ENCODE measurements at regions not wholly inside any gene's neighbourhood (a gene's known extent, or its start where the extent isn't known, plus 50 kb on each side); places are given as distances from the start of the nearest gene placed in this dataset.

DNA sequence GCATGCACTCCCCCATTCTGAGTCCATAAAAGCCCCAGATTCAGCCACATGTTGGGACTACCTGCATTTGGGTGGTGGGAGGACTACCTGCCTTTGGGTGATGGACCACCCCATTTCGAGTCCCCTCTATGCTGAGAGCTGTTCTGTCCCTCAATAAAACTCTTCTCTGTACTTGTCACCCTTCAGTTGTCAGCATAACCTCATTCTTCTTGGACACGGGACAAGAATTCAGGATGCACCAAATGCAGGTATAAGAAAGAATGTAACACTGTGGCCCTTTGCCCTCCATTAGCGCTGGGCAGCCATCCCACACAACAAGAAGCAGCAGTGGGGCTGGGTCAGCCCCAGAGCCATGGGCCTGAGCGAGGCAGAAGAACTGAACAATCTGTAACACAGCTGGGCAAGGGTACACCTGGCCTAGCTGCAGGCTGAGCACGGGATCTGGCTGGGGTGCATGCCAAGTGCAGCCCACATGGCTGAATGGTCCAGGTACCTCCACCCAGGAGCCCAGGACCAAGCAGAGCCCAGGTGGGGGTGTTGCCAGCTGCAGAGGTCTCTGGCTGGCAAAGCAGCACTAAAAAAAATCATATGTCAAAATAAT is 1344.3 kb upstream of the LRRTM3 start:
- Histone ChIP-seq H3K27me3 (no peaks in the 10 kb centered on the region), H3K36me3 (no peaks in the 10 kb centered on the region), H3K9me3 (no peaks in the 10 kb centered on the region), H3K4me1 (ENCODE audit: control insufficient read depth in 1 of 2, insufficient read depth in 1 of 2, low read depth in 1 of 2, low read length in 1 of 2) (no peaks in the 10 kb centered on the region), H3K4me3 (ENCODE audit: low read depth in 1 of 2, low read length in 1 of 2) (no peak overlapping the region), H3K27ac (no peak overlapping the region)
- TF ChIP-seq, protein P1, sequence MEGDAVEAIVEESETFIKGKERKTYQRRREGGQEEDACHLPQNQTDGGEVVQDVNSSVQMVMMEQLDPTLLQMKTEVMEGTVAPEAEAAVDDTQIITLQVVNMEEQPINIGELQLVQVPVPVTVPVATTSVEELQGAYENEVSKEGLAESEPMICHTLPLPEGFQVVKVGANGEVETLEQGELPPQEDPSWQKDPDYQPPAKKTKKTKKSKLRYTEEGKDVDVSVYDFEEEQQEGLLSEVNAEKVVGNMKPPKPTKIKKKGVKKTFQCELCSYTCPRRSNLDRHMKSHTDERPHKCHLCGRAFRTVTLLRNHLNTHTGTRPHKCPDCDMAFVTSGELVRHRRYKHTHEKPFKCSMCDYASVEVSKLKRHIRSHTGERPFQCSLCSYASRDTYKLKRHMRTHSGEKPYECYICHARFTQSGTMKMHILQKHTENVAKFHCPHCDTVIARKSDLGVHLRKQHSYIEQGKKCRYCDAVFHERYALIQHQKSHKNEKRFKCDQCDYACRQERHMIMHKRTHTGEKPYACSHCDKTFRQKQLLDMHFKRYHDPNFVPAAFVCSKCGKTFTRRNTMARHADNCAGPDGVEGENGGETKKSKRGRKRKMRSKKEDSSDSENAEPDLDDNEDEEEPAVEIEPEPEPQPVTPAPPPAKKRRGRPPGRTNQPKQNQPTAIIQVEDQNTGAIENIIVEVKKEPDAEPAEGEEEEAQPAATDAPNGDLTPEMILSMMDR (IDR thresholded peaks at IDR 0.05): no peak

GRCh38 chr10:65602182-65602865 is 1323.5 kb upstream of the LRRTM3 start:
- TF ChIP-seq, protein P1 (IDR thresholded peaks at IDR 0.05): no peak
- Histone ChIP-seq H3K4me1 (ENCODE audit: control insufficient read depth in 1 of 2, insufficient read depth in 1 of 2, low read depth in 1 of 2, low read length in 1 of 2) (no peaks in the 10 kb centered on the region), H3K9me3 (no peaks in the 10 kb centered on the region), H3K4me3 (ENCODE audit: low read depth in 1 of 2, low read length in 1 of 2) (no peak overlapping the region), H3K36me3 (no peaks in the 10 kb centered on the region), H3K27me3 (no peaks in the 10 kb centered on the region), H3K27ac (no peak overlapping the region)

GRCh38 chr10:65611592-65611991 is 1314.2 kb upstream of the LRRTM3 start:
- Histone ChIP-seq H3K27me3 (no peaks in the 10 kb centered on the region), H3K36me3 (no peaks in the 10 kb centered on the region), H3K4me3 (ENCODE audit: low read depth in 1 of 2, low read length in 1 of 2) (no peak overlapping the region), H3K9me3 (no peaks in the 10 kb centered on the region), H3K4me1 (ENCODE audit: control insufficient read depth in 1 of 2, insufficient read depth in 1 of 2, low read depth in 1 of 2, low read length in 1 of 2) (no peaks in the 10 kb centered on the region), H3K27ac (no peak overlapping the region)
- TF ChIP-seq, protein P1 (IDR thresholded peaks at IDR 0.05): no peak

DNA sequence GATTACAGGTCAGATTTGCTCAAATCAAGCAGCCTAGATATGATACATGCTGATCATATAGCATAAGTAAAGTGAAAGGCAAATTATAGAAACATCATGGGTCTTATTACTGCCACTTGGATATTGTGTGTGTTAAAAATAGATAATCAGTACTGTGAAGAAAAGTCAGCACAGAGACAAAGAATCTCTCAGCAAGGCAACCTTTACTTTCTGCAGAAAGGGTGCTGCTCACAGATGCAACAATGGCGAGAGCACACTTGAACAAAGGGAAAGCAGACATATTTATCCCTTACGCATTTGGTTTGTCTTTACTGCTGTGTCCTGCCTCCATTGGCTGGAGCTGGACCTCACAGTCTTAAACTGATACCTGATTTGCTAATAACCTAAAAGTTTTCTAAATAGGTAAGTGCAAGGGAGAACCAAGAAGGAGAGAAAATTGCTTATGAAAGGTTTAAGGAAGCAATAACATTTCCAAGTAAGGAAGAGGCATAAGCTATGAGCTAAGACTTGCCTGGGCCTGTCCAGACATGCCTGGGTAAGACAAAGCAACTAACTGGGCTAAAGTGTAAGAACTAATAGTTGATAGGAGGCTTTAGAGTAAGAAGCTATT is 1310.8 kb upstream of the LRRTM3 start:
- Histone ChIP-seq H3K36me3 (no peaks in the 10 kb centered on the region), H3K27ac (no peak overlapping the region), H3K27me3 (no peaks in the 10 kb centered on the region), H3K9me3 (no peaks in the 10 kb centered on the region), H3K4me1 (ENCODE audit: control insufficient read depth in 1 of 2, insufficient read depth in 1 of 2, low read depth in 1 of 2, low read length in 1 of 2) (no peaks in the 10 kb centered on the region), H3K4me3 (ENCODE audit: low read depth in 1 of 2, low read length in 1 of 2) (no peak overlapping the region)
- TF ChIP-seq, protein P1 (IDR thresholded peaks at IDR 0.05): no peak

DNA sequence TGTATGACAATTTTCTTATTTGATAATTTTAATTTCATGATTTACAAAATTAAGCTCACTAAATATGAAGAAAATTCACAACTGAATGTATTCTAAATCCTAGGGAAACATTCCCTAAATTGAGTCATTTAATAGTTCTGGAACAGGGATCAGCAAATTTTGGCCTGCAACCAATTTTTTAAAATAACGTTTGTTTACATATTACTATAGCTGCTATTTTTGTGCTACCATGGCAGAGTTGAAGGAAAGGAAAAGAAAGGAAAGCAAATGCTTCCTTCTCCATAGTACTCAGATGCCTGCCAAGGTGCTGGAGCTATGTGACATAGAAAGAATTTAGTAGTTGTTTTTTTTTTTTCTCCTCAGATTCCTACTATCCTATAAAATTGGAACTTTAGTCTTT is 1307.7 kb upstream of the LRRTM3 start:
- Histone ChIP-seq H3K36me3 (no peaks in the 10 kb centered on the region), H3K27ac (no peak overlapping the region), H3K27me3 (no peaks in the 10 kb centered on the region), H3K9me3 (no peaks in the 10 kb centered on the region), H3K4me3 (ENCODE audit: low read depth in 1 of 2, low read length in 1 of 2) (no peak overlapping the region), H3K4me1 (ENCODE audit: control insufficient read depth in 1 of 2, insufficient read depth in 1 of 2, low read depth in 1 of 2, low read length in 1 of 2) (no peaks in the 10 kb centered on the region)
- TF ChIP-seq, protein P1 (IDR thresholded peaks at IDR 0.05): no peak
